ENCODE measurements at regions not wholly inside any gene's neighbourhood (a gene's known extent, or its start where the extent isn't known, plus 50 kb on each side); places are given as distances from the start of the nearest gene placed in this dataset.

- TF ChIP-seq EZH2phosphoT487 (IDR thresholded peaks at IDR 0.05; ENCODE audit: borderline replicate concordance, low read length) = no peak
- Histone ChIP-seq H3K9me3 (ENCODE audit: control insufficient read depth, insufficient read depth, low read length) (no peaks in the 10 kb centered on the region), H3K4me1 (ENCODE audit: control insufficient read depth, low read length) (no peaks in the 10 kb centered on the region), H4K20me1 (ENCODE audit: control insufficient read depth, insufficient read depth, low read depth, low read length) (no peaks in the 10 kb centered on the region), H3K79me2 (ENCODE audit: control insufficient read depth, low read length) (no peaks in the 10 kb centered on the region), H3K4me3 (ENCODE audit: low read length) (no peak overlapping the region), H3K27ac (ENCODE audit: low read depth, low read length) (no peak overlapping the region), H3F3A (ENCODE audit: control insufficient read depth, insufficient read depth) (no peaks in the 10 kb centered on the region), H3K4me2 (ENCODE audit: low read length) (no peak overlapping the region), H3K27me3 (ENCODE audit: control insufficient read depth, low read length) (no peaks in the 10 kb centered on the region), H3K36me3 (ENCODE audit: control insufficient read depth, low read length) (no peaks in the 10 kb centered on the region), H3K9me2 (replicated peaks; ENCODE audit: control insufficient read depth, low read length) (no peaks in the 10 kb centered on the region)
Measured at GRCh38 chr4:45638641-45639040, 485.2 kb downstream of the GABRG1 start.

GRCh38 chr4:45636175-45636574 lies 487.7 kb downstream of the GABRG1 start:
- H3K36me3 ChIP-seq (ENCODE audit: control insufficient read depth, low read length) = no peaks in the 10 kb centered on the region
- TF ChIP-seq CTCF (IDR thresholded peaks at IDR 0.05; ENCODE audit: low read depth, low read length, poor library complexity, severe bottlenecking) (no peak), EZH2phosphoT487 (IDR thresholded peaks at IDR 0.05; ENCODE audit: borderline replicate concordance, low read length) (no peak)
- H3F3A ChIP-seq (ENCODE audit: control insufficient read depth, insufficient read depth) = no peaks in the 10 kb centered on the region
- H3K27ac ChIP-seq (ENCODE audit: low read depth, low read length) = no peak overlapping the region
- no peak overlapping the region for H3K4me3 ChIP-seq (ENCODE audit: low read length)
- no peaks in the 10 kb centered on the region for H3K27me3 ChIP-seq (ENCODE audit: control insufficient read depth, low read length)
- H4K20me1 ChIP-seq (ENCODE audit: control insufficient read depth, insufficient read depth, low read depth, low read length) = no peaks in the 10 kb centered on the region
- no peaks in the 10 kb centered on the region for H3K79me2 ChIP-seq (ENCODE audit: control insufficient read depth, low read length)
- H3K4me2 ChIP-seq (ENCODE audit: low read length) = no peak overlapping the region
- no peaks in the 10 kb centered on the region for H3K9me2 ChIP-seq (replicated peaks; ENCODE audit: control insufficient read depth, low read length)
- no peaks in the 10 kb centered on the region for H3K9me3 ChIP-seq (ENCODE audit: control insufficient read depth, insufficient read depth, low read length)
- H3K4me1 ChIP-seq (ENCODE audit: control insufficient read depth, low read length) = no peaks in the 10 kb centered on the region

GRCh38 chr4:45629717-45630116 lies 494.1 kb downstream of the GABRG1 start:
- H3K4me2 ChIP-seq (ENCODE audit: low read length) = no peak overlapping the region
- H3K9me2 ChIP-seq (replicated peaks; ENCODE audit: control insufficient read depth, low read length) = no peaks in the 10 kb centered on the region
- no peaks in the 10 kb centered on the region for H3K27me3 ChIP-seq (ENCODE audit: control insufficient read depth, low read length)
- no peak for TF ChIP-seq CTCF (IDR thresholded peaks at IDR 0.05; ENCODE audit: low read depth, low read length, poor library complexity, severe bottlenecking)
- no peak for TF ChIP-seq EZH2phosphoT487 (IDR thresholded peaks at IDR 0.05; ENCODE audit: borderline replicate concordance, low read length)
- no peak overlapping the region for H3K4me3 ChIP-seq (ENCODE audit: low read length)
- no peaks in the 10 kb centered on the region for H3K4me1 ChIP-seq (ENCODE audit: control insufficient read depth, low read length)
- H3K27ac ChIP-seq (ENCODE audit: low read depth, low read length) = no peak overlapping the region
- H3F3A ChIP-seq (ENCODE audit: control insufficient read depth, insufficient read depth) = no peaks in the 10 kb centered on the region
- no peaks in the 10 kb centered on the region for H3K79me2 ChIP-seq (ENCODE audit: control insufficient read depth, low read length)
- no peaks in the 10 kb centered on the region for H3K9me3 ChIP-seq (ENCODE audit: control insufficient read depth, insufficient read depth, low read length)
- no peaks in the 10 kb centered on the region for H4K20me1 ChIP-seq (ENCODE audit: control insufficient read depth, insufficient read depth, low read depth, low read length)
- H3K36me3 ChIP-seq (ENCODE audit: control insufficient read depth, low read length) = no peaks in the 10 kb centered on the region

- no peak overlapping the region for H3K4me2 ChIP-seq (ENCODE audit: low read length)
- H3K27ac ChIP-seq (ENCODE audit: low read depth, low read length) = no peak overlapping the region
- no peaks in the 10 kb centered on the region for H3F3A ChIP-seq (ENCODE audit: control insufficient read depth, insufficient read depth)
Measured at GRCh38 chr4:45621971-45622370, 501.9 kb downstream of the GABRG1 start.

More at GRCh38 chr4:45621971-45622370, 501.9 kb downstream of the GABRG1 start:
- Histone ChIP-seq H3K79me2 (ENCODE audit: control insufficient read depth, low read length) (no peaks in the 10 kb centered on the region), H3K9me3 (ENCODE audit: control insufficient read depth, insufficient read depth, low read length) (no peaks in the 10 kb centered on the region), H4K20me1 (ENCODE audit: control insufficient read depth, insufficient read depth, low read depth, low read length) (no peaks in the 10 kb centered on the region), H3K9me2 (replicated peaks; ENCODE audit: control insufficient read depth, low read length) (no peaks in the 10 kb centered on the region), H3K36me3 (ENCODE audit: control insufficient read depth, low read length) (no peaks in the 10 kb centered on the region), H3K27me3 (ENCODE audit: control insufficient read depth, low read length) (no peaks in the 10 kb centered on the region), H3K4me1 (ENCODE audit: control insufficient read depth, low read length) (no peaks in the 10 kb centered on the region), H3K4me3 (ENCODE audit: low read length) (no peak overlapping the region)
- TF ChIP-seq CTCF (IDR thresholded peaks at IDR 0.05; ENCODE audit: low read depth, low read length, poor library complexity, severe bottlenecking) (no peak), EZH2phosphoT487 (IDR thresholded peaks at IDR 0.05; ENCODE audit: borderline replicate concordance, low read length) (no peak)

Measured in DOHH2 (cell line).